ENCODE measurements at regions not wholly inside any gene's neighbourhood (a gene's known extent, or its start where the extent isn't known, plus 50 kb on each side); places are given as distances from the start of the nearest gene placed in this dataset.

- DNase-seq, result no peak
Observed at GRCh38 chr15:31752065-31752762, 278.1 kb upstream of the CHRNA7 start.

GRCh38 chr15:31752905-31753304, 277.4 kb upstream of the CHRNA7 start:
- no peak for DNase-seq

GRCh38 chr15:31758126-31758525, 272.2 kb upstream of the CHRNA7 start:
- peak; percentile 14 for DNase-seq

GRCh38 chr15:31768055-31768454, 262.3 kb upstream of the CHRNA7 start:
- no peak for DNase-seq

GRCh38 chr15:31774045-31774444, 256.3 kb upstream of the CHRNA7 start:
- no peak for DNase-seq

GRCh38 chr15:31776039-31776438, 254.3 kb upstream of the CHRNA7 start:
- no peak for DNase-seq

- no peak for DNase-seq
Observed at GRCh38 chr15:31781261-31781660, 249.1 kb upstream of the CHRNA7 start.

- DNase-seq, result no peak
Observed at GRCh38 chr15:31782016-31782783, 248.1 kb upstream of the CHRNA7 start.

- no peak for DNase-seq
Observed at GRCh38 chr15:31782951-31783350, 247.4 kb upstream of the CHRNA7 start.

- DNase-seq, result no peak
Observed at GRCh38 chr15:31786360-31786759, 244.0 kb upstream of the CHRNA7 start.

- no peak for DNase-seq
Observed at GRCh38 chr15:31788104-31788503, 242.2 kb upstream of the CHRNA7 start.

- no peak for DNase-seq
Observed at GRCh38 chr15:31792611-31793199, 237.6 kb upstream of the CHRNA7 start.

- no peak for DNase-seq
Observed at GRCh38 chr15:31799319-31799714, 231.0 kb upstream of the CHRNA7 start.

- no peak for DNase-seq
Observed at GRCh38 chr15:31799715-31800321, 230.5 kb upstream of the CHRNA7 start.

- peak; percentile 19 for DNase-seq
Observed at GRCh38 chr15:31801152-31801551, 229.2 kb upstream of the CHRNA7 start.

- DNase-seq, result no peak
Observed at GRCh38 chr15:31802761-31803160, 227.6 kb upstream of the CHRNA7 start.

- DNase-seq, result no peak
Observed at GRCh38 chr15:31803388-31803884, 226.9 kb upstream of the CHRNA7 start.

GRCh38 chr15:31805090-31805662, 225.1 kb upstream of the CHRNA7 start:
- DNase-seq, result no peak

GRCh38 chr15:31806106-31806505, 224.2 kb upstream of the CHRNA7 start:
- DNase-seq, result peak; percentile 2

GRCh38 chr15:31811641-31812040, 218.7 kb upstream of the CHRNA7 start:
- DNase-seq, result no peak

GRCh38 chr15:31814082-31814481, 216.2 kb upstream of the CHRNA7 start:
- DNase-seq, result no peak

All from muscle of arm (tissue), 1 donor.